C4-2B (cell line): ENCODE measurements at regions not wholly inside any gene's neighbourhood (a gene's known extent, or its start where the extent isn't known, plus 50 kb on each side); places are given as distances from the start of the nearest gene placed in this dataset.

Experiments used
- H3K27ac ChIP-seq: fragments of 450-650 bp; 2 replicates; pipeline ENCODE4 v1.5.1; 2017
- CTCF ChIP-seq: fragments of 450-650 bp; conservative IDR thresholded peaks from 2 replicates; pipeline ENCODE4 v1.5.1; 2017; ENCODE audit warnings: mild to moderate bottlenecking
- ZFX ChIP-seq: fragments of 450-650 bp; IDR thresholded peaks from 2 replicates; pipeline ENCODE4 v1.6.1; 2017

- TF ChIP-seq CTCF (peak; percentile 73), ZFX (no peak)
- no peak overlapping the region for H3K27ac ChIP-seq
These were observed 909.1 kb downstream of the FAT4 start for GRCh38 chr4:126223784-126224407.

- TF ChIP-seq CTCF (no peak), ZFX (no peak)
- no peak overlapping the region for H3K27ac ChIP-seq
These were observed 912.7 kb downstream of the FAT4 start for GRCh38 chr4:126227428-126227827.

GRCh38 chr4:126230269-126230668, 915.5 kb downstream of the FAT4 start:
- H3K27ac ChIP-seq: no peak overlapping the region
- no peak for TF ChIP-seq CTCF
- TF ChIP-seq ZFX: no peak

- TF ChIP-seq ZFX: no peak
- no peak for TF ChIP-seq CTCF
- no peak overlapping the region for H3K27ac ChIP-seq
These were observed 918.7 kb downstream of the FAT4 start for GRCh38 chr4:126233483-126233882.

- no peak for TF ChIP-seq ZFX
- no peak for TF ChIP-seq CTCF
- H3K27ac ChIP-seq: no peak overlapping the region
These were observed 923.3 kb downstream of the FAT4 start for GRCh38 chr4:126238013-126238412.

GRCh38 chr4:126241634-126242033, 926.9 kb downstream of the FAT4 start:
- TF ChIP-seq CTCF (no peak), ZFX (no peak)
- H3K27ac ChIP-seq: no peak overlapping the region

- TF ChIP-seq CTCF: no peak
- H3K27ac ChIP-seq: no peak overlapping the region
These were observed 928.1 kb downstream of the FAT4 start for GRCh38 chr4:126242679-126243390.
